ENCODE measurements at regions not wholly inside any gene's neighbourhood (a gene's known extent, or its start where the extent isn't known, plus 50 kb on each side); places are given as distances from the start of the nearest gene placed in this dataset.

- TF ChIP-seq CTCF (IDR thresholded peaks at IDR 0.05) (no peak), POLR2A (IDR thresholded peaks at IDR 0.05) (no peak), EP300 (IDR thresholded peaks at IDR 0.05) (no peak)
Measured at GRCh38 chr3:67828486-67829010, 174.1 kb upstream of the SUCLG2 start.

Measured in sigmoid colon (tissue), 4 donors.